ENCODE measurements at regions not wholly inside any gene's neighbourhood (a gene's known extent, or its start where the extent isn't known, plus 50 kb on each side); places are given as distances from the start of the nearest gene placed in this dataset.

- DNase-seq (ENCODE audit: low spot score in 2 of 2), result no peak
- no peak overlapping the region for H3K4me3 ChIP-seq
- no peaks in the 10 kb centered on the region for H3K36me3 ChIP-seq (replicated peaks)
- no peaks in the 10 kb centered on the region for H3K9me3 ChIP-seq
- in situ Hi-C loops (cut with MboI; ENCODE audit: low sequenced_read_pairs), result no loop called here
- H3K4me1 ChIP-seq, result no peaks in the 10 kb centered on the region
- no peaks in the 10 kb centered on the region for H3K27me3 ChIP-seq (ENCODE audit: low read depth)
Measured at GRCh38 chr18:51907687-51908597, 432.1 kb upstream of the DCC start.

GRCh38 chr18:51908598-51908944 is 431.4 kb upstream of the DCC start:
- Histone ChIP-seq H3K9me3 (no peaks in the 10 kb centered on the region), H3K4me3 (no peak overlapping the region), H3K4me1 (no peaks in the 10 kb centered on the region), H3K36me3 (replicated peaks) (no peaks in the 10 kb centered on the region), H3K27me3 (ENCODE audit: low read depth) (no peaks in the 10 kb centered on the region)
- in situ Hi-C loops (cut with MboI; ENCODE audit: low sequenced_read_pairs), result no loop called here
- no peak for DNase-seq (ENCODE audit: low spot score in 2 of 2)

GRCh38 chr18:51911584-51911983 is 428.4 kb upstream of the DCC start:
- Histone ChIP-seq H3K9me3 (no peaks in the 10 kb centered on the region), H3K4me3 (no peak overlapping the region), H3K4me1 (no peaks in the 10 kb centered on the region), H3K36me3 (replicated peaks) (no peaks in the 10 kb centered on the region), H3K27me3 (ENCODE audit: low read depth) (no peaks in the 10 kb centered on the region)
- DNase-seq (ENCODE audit: low spot score in 2 of 2), result no peak
- in situ Hi-C loops (cut with MboI; ENCODE audit: low sequenced_read_pairs), result no loop called here

- in situ Hi-C loops (cut with MboI; ENCODE audit: low sequenced_read_pairs), result no loop called here
Measured at GRCh38 chr18:51912381-51912780, 427.6 kb upstream of the DCC start.

GRCh38 chr18:51915176-51915575 is 424.8 kb upstream of the DCC start:
- no peaks in the 10 kb centered on the region for H3K9me3 ChIP-seq
- no peaks in the 10 kb centered on the region for H3K36me3 ChIP-seq (replicated peaks)
- in situ Hi-C loops (cut with MboI; ENCODE audit: low sequenced_read_pairs), result no loop called here

More at GRCh38 chr18:51912381-51912780, 427.6 kb upstream of the DCC start:
- Histone ChIP-seq H3K36me3 (replicated peaks) (no peaks in the 10 kb centered on the region), H3K4me3 (no peak overlapping the region), H3K27me3 (ENCODE audit: low read depth) (no peaks in the 10 kb centered on the region), H3K4me1 (no peaks in the 10 kb centered on the region), H3K9me3 (no peaks in the 10 kb centered on the region)
- no peak for DNase-seq (ENCODE audit: low spot score in 2 of 2)

GRCh38 chr18:51921862-51922261 is 418.1 kb upstream of the DCC start:
- Histone ChIP-seq H3K4me1 (no peaks in the 10 kb centered on the region), H3K36me3 (replicated peaks) (no peaks in the 10 kb centered on the region), H3K9me3 (no peaks in the 10 kb centered on the region), H3K4me3 (no peak overlapping the region), H3K27me3 (ENCODE audit: low read depth) (no peaks in the 10 kb centered on the region)
- in situ Hi-C loops (cut with MboI; ENCODE audit: low sequenced_read_pairs), result no loop called here
- DNase-seq (ENCODE audit: low spot score in 2 of 2), result no peak

More at GRCh38 chr18:51915176-51915575, 424.8 kb upstream of the DCC start:
- DNase-seq (ENCODE audit: low spot score in 2 of 2), result no peak
- Histone ChIP-seq H3K4me3 (no peak overlapping the region), H3K27me3 (ENCODE audit: low read depth) (no peaks in the 10 kb centered on the region), H3K4me1 (no peaks in the 10 kb centered on the region)

- in situ Hi-C loops (cut with MboI; ENCODE audit: low sequenced_read_pairs), result no loop called here
- Histone ChIP-seq H3K9me3 (no peaks in the 10 kb centered on the region), H3K27me3 (ENCODE audit: low read depth) (no peaks in the 10 kb centered on the region), H3K4me1 (no peaks in the 10 kb centered on the region), H3K4me3 (no peak overlapping the region), H3K36me3 (replicated peaks) (no peaks in the 10 kb centered on the region)
- no peak for DNase-seq (ENCODE audit: low spot score in 2 of 2)
Measured at GRCh38 chr18:51933903-51934302, 406.1 kb upstream of the DCC start.

- DNase-seq (ENCODE audit: low spot score in 2 of 2), result no peak
- no peaks in the 10 kb centered on the region for H3K36me3 ChIP-seq (replicated peaks)
- in situ Hi-C loops (cut with MboI; ENCODE audit: low sequenced_read_pairs), result no loop called here
Measured at GRCh38 chr18:51936115-51936514, 403.9 kb upstream of the DCC start.

GRCh38 chr18:51941999-51942398 is 398.0 kb upstream of the DCC start:
- Histone ChIP-seq H3K4me3 (no peak overlapping the region), H3K27me3 (ENCODE audit: low read depth) (no peaks in the 10 kb centered on the region), H3K4me1 (no peaks in the 10 kb centered on the region), H3K36me3 (replicated peaks) (no peaks in the 10 kb centered on the region), H3K9me3 (no peaks in the 10 kb centered on the region)
- in situ Hi-C loops (cut with MboI; ENCODE audit: low sequenced_read_pairs), result no loop called here
- DNase-seq (ENCODE audit: low spot score in 2 of 2), result no peak

More at GRCh38 chr18:51936115-51936514, 403.9 kb upstream of the DCC start:
- Histone ChIP-seq H3K4me3 (no peak overlapping the region), H3K9me3 (no peaks in the 10 kb centered on the region), H3K27me3 (ENCODE audit: low read depth) (no peaks in the 10 kb centered on the region), H3K4me1 (no peaks in the 10 kb centered on the region)

GRCh38 chr18:51943281-51943680 is 396.7 kb upstream of the DCC start:
- no peak overlapping the region for H3K4me3 ChIP-seq
- in situ Hi-C loops (cut with MboI; ENCODE audit: low sequenced_read_pairs), result no loop called here

GRCh38 chr18:51946946-51947345 is 393.1 kb upstream of the DCC start:
- H3K4me3 ChIP-seq, result no peak overlapping the region
- H3K27me3 ChIP-seq (ENCODE audit: low read depth), result no peaks in the 10 kb centered on the region
- H3K9me3 ChIP-seq, result no peaks in the 10 kb centered on the region
- H3K4me1 ChIP-seq, result no peaks in the 10 kb centered on the region
- no peaks in the 10 kb centered on the region for H3K36me3 ChIP-seq (replicated peaks)
- in situ Hi-C loops (cut with MboI; ENCODE audit: low sequenced_read_pairs), result no loop called here
- no peak for DNase-seq (ENCODE audit: low spot score in 2 of 2)

More at GRCh38 chr18:51943281-51943680, 396.7 kb upstream of the DCC start:
- Histone ChIP-seq H3K27me3 (ENCODE audit: low read depth) (no peaks in the 10 kb centered on the region), H3K4me1 (no peaks in the 10 kb centered on the region), H3K9me3 (no peaks in the 10 kb centered on the region), H3K36me3 (replicated peaks) (no peaks in the 10 kb centered on the region)
- DNase-seq (ENCODE audit: low spot score in 2 of 2), result no peak

- Histone ChIP-seq H3K9me3 (no peaks in the 10 kb centered on the region), H3K4me3 (no peak overlapping the region), H3K36me3 (replicated peaks) (no peaks in the 10 kb centered on the region), H3K27me3 (ENCODE audit: low read depth) (no peaks in the 10 kb centered on the region), H3K4me1 (no peaks in the 10 kb centered on the region)
- in situ Hi-C loops (cut with MboI; ENCODE audit: low sequenced_read_pairs), result no loop called here
- DNase-seq (ENCODE audit: low spot score in 2 of 2), result no peak
Measured at GRCh38 chr18:51952844-51953243, 387.2 kb upstream of the DCC start.

- Histone ChIP-seq H3K36me3 (replicated peaks) (no peaks in the 10 kb centered on the region), H3K9me3 (no peaks in the 10 kb centered on the region), H3K27me3 (ENCODE audit: low read depth) (no peaks in the 10 kb centered on the region), H3K4me1 (no peaks in the 10 kb centered on the region), H3K4me3 (no peak overlapping the region)
- in situ Hi-C loops (cut with MboI; ENCODE audit: low sequenced_read_pairs), result no loop called here
- DNase-seq (ENCODE audit: low spot score in 2 of 2), result no peak
Measured at GRCh38 chr18:51953521-51953920, 386.5 kb upstream of the DCC start.

GRCh38 chr18:51955136-51955535 is 384.9 kb upstream of the DCC start:
- DNase-seq (ENCODE audit: low spot score in 2 of 2), result no peak
- Histone ChIP-seq H3K9me3 (no peaks in the 10 kb centered on the region), H3K36me3 (replicated peaks) (no peaks in the 10 kb centered on the region), H3K4me1 (no peaks in the 10 kb centered on the region), H3K4me3 (no peak overlapping the region), H3K27me3 (ENCODE audit: low read depth) (no peaks in the 10 kb centered on the region)
- in situ Hi-C loops (cut with MboI; ENCODE audit: low sequenced_read_pairs), result no loop called here

- H3K9me3 ChIP-seq, result no peaks in the 10 kb centered on the region
- in situ Hi-C loops (cut with MboI; ENCODE audit: low sequenced_read_pairs), result no loop called here
- H3K27me3 ChIP-seq (ENCODE audit: low read depth), result no peaks in the 10 kb centered on the region
- no peak overlapping the region for H3K4me3 ChIP-seq
- H3K4me1 ChIP-seq, result no peaks in the 10 kb centered on the region
- no peaks in the 10 kb centered on the region for H3K36me3 ChIP-seq (replicated peaks)
- no peak for DNase-seq (ENCODE audit: low spot score in 2 of 2)
Measured at GRCh38 chr18:51957001-51957400, 383.0 kb upstream of the DCC start.

Measured in HAP-1 (cell line).